ENCODE measurements at regions not wholly inside any gene's neighbourhood (a gene's known extent, or its start where the extent isn't known, plus 50 kb on each side); places are given as distances from the start of the nearest gene placed in this dataset.

DNA sequence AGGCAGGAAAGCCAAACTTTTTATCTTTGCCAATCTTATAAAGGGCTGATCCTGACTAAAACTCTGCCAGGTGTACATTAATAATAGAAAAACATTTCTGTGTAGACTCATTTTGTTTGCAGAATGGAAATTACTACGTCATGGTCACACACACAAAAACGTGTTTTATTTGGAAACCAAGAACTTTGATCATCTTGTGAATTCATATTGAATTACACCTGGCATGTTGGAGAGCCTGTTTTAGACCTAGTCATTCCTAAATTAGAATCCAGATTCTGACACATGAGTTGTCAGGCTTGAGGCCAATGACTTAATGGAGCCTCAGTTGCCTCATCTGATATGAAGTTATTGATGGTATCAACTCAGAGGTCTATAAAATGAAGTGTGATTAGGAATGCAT, 235.6 kb upstream of the TENM4 start:
- Histone ChIP-seq H2BK120ac (ENCODE audit: low read depth, low read length) (no peak overlapping the region), H3K18ac (ENCODE audit: low read depth, low read length) (no peak overlapping the region), H3K4ac (ENCODE audit: low read depth, low read length) (no peak overlapping the region), H3K23ac (ENCODE audit: low read depth, low read length) (no peak overlapping the region), H4K8ac (ENCODE audit: low read depth in 2 of 2, low read length in 2 of 2) (no peak overlapping the region), H2AK9ac (replicated peaks; ENCODE audit: low read depth, low read length, poor library complexity) (no peak overlapping the region), H3K36me3 (ENCODE audit: control insufficient read depth, insufficient read depth, low read length) (no peaks in the 10 kb centered on the region), H3K27ac (ENCODE audit: insufficient read depth, low read length) (no peak overlapping the region), H3K79me1 (ENCODE audit: low read depth in 1 of 2, low read length in 2 of 2) (no peaks in the 10 kb centered on the region), H3K4me1 (ENCODE audit: control insufficient read depth, insufficient read depth, low read length) (no peaks in the 10 kb centered on the region), H3K9me3 (ENCODE audit: control insufficient read depth, insufficient read depth, low read length) (no peaks in the 10 kb centered on the region), H3K9ac (ENCODE audit: low read depth, low read length) (no peak overlapping the region), H4K91ac (ENCODE audit: insufficient read depth, low read depth, low read length) (no peak overlapping the region), H2AK5ac (ENCODE audit: low read depth, low read length) (no peak overlapping the region), H2AFZ (replicated peaks; ENCODE audit: low read length, poor library complexity) (no peak overlapping the region), H3K56ac (ENCODE audit: extremely low read depth, insufficient read depth, low read length) (no peak overlapping the region), H2BK5ac (ENCODE audit: low read depth, low read length, poor library complexity, severe bottlenecking) (no peak overlapping the region), H2BK15ac (ENCODE audit: low read depth, low read length) (no peak overlapping the region), H3K4me2 (ENCODE audit: low read depth, low read length) (no peak overlapping the region), H3K4me3 (ENCODE audit: insufficient read depth, low read depth, low read length) (no peak overlapping the region), H3K14ac (replicated peaks; ENCODE audit: low read depth, low read length) (no peak overlapping the region), H3K9me1 (ENCODE audit: insufficient read depth, low read length) (no peaks in the 10 kb centered on the region), H4K20me1 (ENCODE audit: insufficient read depth, low read length) (no peaks in the 10 kb centered on the region), H4K5ac (ENCODE audit: low read depth, low read length) (no peak overlapping the region), H2BK20ac (ENCODE audit: low read depth, low read length) (no peak overlapping the region), H3K27me3 (ENCODE audit: control insufficient read depth, insufficient read depth, low read length) (no peaks in the 10 kb centered on the region)
- intact Hi-C loops (cut with micrococcal nuclease), result no loop called here
- WGBS, 2 experiments (ENCODE audit: extremely low coverage in 2 of 2, insufficient read length in 1 of 2), result no CpG with 5 or more reads among the region's 2 CpGs
- POLR2A ChIA-PET (ENCODE audit: unreplicated experiment), result no interaction called here
- in situ Hi-C loops (cut with MboI; ENCODE audit: low sequenced_read_pairs), result no loop called here
- CTCF ChIA-PET, result no interaction called here
- BruUV-seq (replicated peaks), result no TSS peak
- dilution Hi-C loops (cut with HindIII; ENCODE audit: low sequenced_read_pairs, unreplicated experiment), result no loop called here
- TF ChIP-seq RAD21 (IDR thresholded peaks at IDR 0.05; ENCODE audit: low read length), result no peak
- TF ChIP-seq, protein P1, sequence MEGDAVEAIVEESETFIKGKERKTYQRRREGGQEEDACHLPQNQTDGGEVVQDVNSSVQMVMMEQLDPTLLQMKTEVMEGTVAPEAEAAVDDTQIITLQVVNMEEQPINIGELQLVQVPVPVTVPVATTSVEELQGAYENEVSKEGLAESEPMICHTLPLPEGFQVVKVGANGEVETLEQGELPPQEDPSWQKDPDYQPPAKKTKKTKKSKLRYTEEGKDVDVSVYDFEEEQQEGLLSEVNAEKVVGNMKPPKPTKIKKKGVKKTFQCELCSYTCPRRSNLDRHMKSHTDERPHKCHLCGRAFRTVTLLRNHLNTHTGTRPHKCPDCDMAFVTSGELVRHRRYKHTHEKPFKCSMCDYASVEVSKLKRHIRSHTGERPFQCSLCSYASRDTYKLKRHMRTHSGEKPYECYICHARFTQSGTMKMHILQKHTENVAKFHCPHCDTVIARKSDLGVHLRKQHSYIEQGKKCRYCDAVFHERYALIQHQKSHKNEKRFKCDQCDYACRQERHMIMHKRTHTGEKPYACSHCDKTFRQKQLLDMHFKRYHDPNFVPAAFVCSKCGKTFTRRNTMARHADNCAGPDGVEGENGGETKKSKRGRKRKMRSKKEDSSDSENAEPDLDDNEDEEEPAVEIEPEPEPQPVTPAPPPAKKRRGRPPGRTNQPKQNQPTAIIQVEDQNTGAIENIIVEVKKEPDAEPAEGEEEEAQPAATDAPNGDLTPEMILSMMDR (conservative IDR thresholded peaks at IDR 0.05; ENCODE audit: low read depth, low read length), result no peak
- TF ChIP-seq FOS (IDR thresholded peaks at IDR 0.05; ENCODE audit: low read depth, low read length), result no peak
- no peak for TF ChIP-seq MAFK (IDR thresholded peaks at IDR 0.05; ENCODE audit: low read depth, low read length)
- no peak for ATAC-seq (ENCODE audit: low read depth)
- no peak for DNase-seq
